Loucy (cell line): ENCODE measurements at regions not wholly inside any gene's neighbourhood (a gene's known extent, or its start where the extent isn't known, plus 50 kb on each side); places are given as distances from the start of the nearest gene placed in this dataset.

Experiments used
- H2AFZ ChIP-seq: fragments of 200-600 bp; sonication (generic); 2 replicates; pipeline ENCODE4 v1.6.0; 2016; ENCODE audit warnings: antibody characterized with exemption, mild to moderate bottlenecking, low read length, moderate library complexity
- H3F3A ChIP-seq: fragments of 200-600 bp; 2 replicates; pipeline ENCODE4 v1.6.0; 2016; ENCODE audit warnings: antibody characterized with exemption, low read depth, mild to moderate bottlenecking
- H3K27me3 ChIP-seq: fragments of 200-600 bp; sonication (generic); 2 replicates; pipeline ENCODE4 v1.6.1; 2014; ENCODE audit warnings: low read length, mild to moderate bottlenecking; ENCODE audit not compliant: insufficient read depth, poor library complexity, severe bottlenecking
- H3K36me3 ChIP-seq: fragments of 200-600 bp; sonication (generic); 2 replicates; pipeline ENCODE4 v1.6.1; 2016; ENCODE audit warnings: low read length; ENCODE audit not compliant: insufficient read depth
- H3K4me1 ChIP-seq: fragments of 200-600 bp; sonication (generic); 2 replicates; pipeline ENCODE4 v1.5.1; 2014; ENCODE audit warnings: low read length, mild to moderate bottlenecking; ENCODE audit not compliant: insufficient read depth, poor library complexity, severe bottlenecking
- H3K4me2 ChIP-seq: fragments of 200-600 bp; sonication (generic); 2 replicates; pipeline ENCODE4 v1.6.0; 2014; ENCODE audit warnings: antibody characterized with exemption, low read length, low read depth, mild to moderate bottlenecking; ENCODE audit not compliant: poor library complexity, severe bottlenecking
- H3K4me3 ChIP-seq: fragments of 200-600 bp; sonication (generic); 2 replicates; pipeline ENCODE4 v1.5.1; 2014; ENCODE audit warnings: low read length, mild to moderate bottlenecking, mixed read lengths; ENCODE audit not compliant: poor library complexity, severe bottlenecking
- H3K79me2 ChIP-seq: fragments of 200-600 bp; sonication (generic); 2 replicates; pipeline ENCODE4 v1.6.1; 2014; ENCODE audit warnings: low read length; ENCODE audit not compliant: insufficient read depth
- H3K9ac ChIP-seq: fragments of 200-600 bp; sonication (generic); 2 replicates; pipeline ENCODE4 v1.6.0; 2014; ENCODE audit warnings: mild to moderate bottlenecking, low read depth, low read length, moderate library complexity; ENCODE audit not compliant: poor library complexity, severe bottlenecking
- H3K9me2 ChIP-seq: fragments of 200-600 bp; sonication (generic); replicated peaks from 2 replicates; pipeline ENCODE4 v1.6.1; 2016; ENCODE audit warnings: low read depth, low read length, mixed read lengths
- H3K9me3 ChIP-seq: fragments of 200-600 bp; sonication (generic); 2 replicates; pipeline ENCODE4 v1.6.1; 2014; ENCODE audit warnings: mild to moderate bottlenecking, antibody characterized with exemption, low read length, low read depth; ENCODE audit not compliant: insufficient read depth
- H4K20me1 ChIP-seq: fragments of 200-600 bp; sonication (generic); 2 replicates; pipeline ENCODE4 v1.6.0; 2014; ENCODE audit warnings: antibody characterized with exemption, low read length, mild to moderate bottlenecking; ENCODE audit not compliant: insufficient read depth, poor library complexity, severe bottlenecking
- CTCF ChIP-seq: fragments of 200-600 bp; sonication (generic); conservative IDR thresholded peaks from 2 replicates; pipeline ENCODE4 v1.5.1; 2014; ENCODE audit warnings: mild to moderate bottlenecking, antibody characterized with exemption, low read length
- EZH2phosphoT487 ChIP-seq: fragments of 200-600 bp; IDR thresholded peaks from 2 replicates; pipeline ENCODE4 v1.6.1; 2018; ENCODE audit warnings: antibody characterized with exemption, mild to moderate bottlenecking, moderate library complexity, borderline replicate concordance

- no peaks in the 10 kb centered on the region for H3K27me3 ChIP-seq
Observed at GRCh38 chr15:49752517-49752916, 131.7 kb downstream of the DTWD1 start.

GRCh38 chr15:49758456-49758855 is 137.6 kb downstream of the DTWD1 start:
- Histone ChIP-seq H3K27me3 (no peaks in the 10 kb centered on the region), H3K79me2 (no peaks in the 10 kb centered on the region), H2AFZ (no peak overlapping the region), H3K36me3 (no peaks in the 10 kb centered on the region), H3K9ac (no peak overlapping the region), H3K9me2 (no peaks in the 10 kb centered on the region), H3K9me3 (peaks cover 10% of the 10 kb centered on the region; the same call in 1 of the 2 replicates), H3F3A (no peaks in the 10 kb centered on the region), H3K4me2 (no peak overlapping the region), H4K20me1 (no peaks in the 10 kb centered on the region), H3K4me1 (no peaks in the 10 kb centered on the region), H3K4me3 (no peak overlapping the region)
- no peak for TF ChIP-seq CTCF
- no peak for TF ChIP-seq EZH2phosphoT487

More at GRCh38 chr15:49752517-49752916, 131.7 kb downstream of the DTWD1 start:
- H3K4me2 ChIP-seq = no peak overlapping the region
- H3K4me1 ChIP-seq = no peaks in the 10 kb centered on the region
- H3K36me3 ChIP-seq = no peaks in the 10 kb centered on the region
- no peak overlapping the region for H3K4me3 ChIP-seq
- no peaks in the 10 kb centered on the region for H3F3A ChIP-seq
- H4K20me1 ChIP-seq = no peaks in the 10 kb centered on the region
- no peaks in the 10 kb centered on the region for H3K9me2 ChIP-seq
- H2AFZ ChIP-seq = no peak overlapping the region
- TF ChIP-seq EZH2phosphoT487 (no peak), CTCF (no peak)
- H3K9ac ChIP-seq = no peak overlapping the region
- no peaks in the 10 kb centered on the region for H3K79me2 ChIP-seq
- H3K9me3 ChIP-seq = no peaks in the 10 kb centered on the region

- Histone ChIP-seq H3K79me2 (no peaks in the 10 kb centered on the region), H3K9me2 (no peaks in the 10 kb centered on the region), H3K9ac (no peak overlapping the region), H3K27me3 (no peaks in the 10 kb centered on the region), H3F3A (no peaks in the 10 kb centered on the region), H3K4me3 (no peak overlapping the region), H3K36me3 (no peaks in the 10 kb centered on the region), H3K4me2 (no peak overlapping the region), H2AFZ (no peak overlapping the region), H4K20me1 (no peaks in the 10 kb centered on the region), H3K4me1 (no peaks in the 10 kb centered on the region), H3K9me3 (peaks cover 10% of the 10 kb centered on the region; the same call in 1 of the 2 replicates)
- TF ChIP-seq CTCF (no peak), EZH2phosphoT487 (no peak)
Observed at GRCh38 chr15:49758856-49759255, 138.0 kb downstream of the DTWD1 start.
